GM12891 (cell line): ENCODE measurements at regions not wholly inside any gene's neighbourhood (a gene's known extent, or its start where the extent isn't known, plus 50 kb on each side); places are given as distances from the start of the nearest gene placed in this dataset.

Source experiments
- PAX5 ChIP-seq: IDR thresholded peaks from 2 replicates; pipeline ENCODE4 v1.6.1; 2011; ENCODE audit warnings: low read length, moderate library complexity, mild to moderate bottlenecking; ENCODE audit not compliant: insufficient read depth, severe bottlenecking
- POLR2A ChIP-seq: IDR thresholded peaks from 2 replicates; pipeline ENCODE4 v1.6.1; 2011; ENCODE audit warnings: low read depth, low read length, control low read depth
- POLR2AphosphoS5 ChIP-seq: IDR thresholded peaks from 2 replicates; pipeline ENCODE4 v1.6.1; 2011; ENCODE audit warnings: low read depth, low read length, control low read depth
- SPI1 ChIP-seq: IDR thresholded peaks from 2 replicates; pipeline ENCODE4 v1.6.1; 2011; ENCODE audit warnings: low read depth, low read length, control low read depth
- TAF1 ChIP-seq: IDR thresholded peaks from 2 replicates; pipeline ENCODE4 v1.6.1; 2011; ENCODE audit warnings: low read depth, low read length, control low read depth

DNA sequence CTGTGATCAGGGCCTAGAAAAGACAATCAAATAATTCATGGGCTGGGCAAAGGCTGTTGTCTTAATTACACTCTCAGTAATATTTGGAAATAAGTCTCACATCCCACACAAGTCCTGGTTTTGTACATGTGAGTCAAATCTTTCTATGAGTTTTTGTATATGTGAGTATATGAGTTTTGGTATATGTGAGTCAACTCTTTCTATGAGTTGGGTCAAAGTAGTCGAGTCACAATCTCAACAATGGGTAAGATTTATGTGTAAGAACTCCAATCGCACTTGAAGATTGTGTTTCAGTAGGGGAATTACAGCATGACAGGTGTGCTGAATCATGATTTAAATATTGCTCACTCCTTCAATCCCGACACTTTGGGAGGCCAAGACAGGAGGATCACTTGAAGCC is 975.5 kb upstream of the TSPY4 start:
- TF ChIP-seq POLR2AphosphoS5 (no peak), PAX5 (no peak), TAF1 (no peak), POLR2A (no peak), SPI1 (no peak)
